ENCODE measurements at regions not wholly inside any gene's neighbourhood (a gene's known extent, or its start where the extent isn't known, plus 50 kb on each side); places are given as distances from the start of the nearest gene placed in this dataset.

GRCh38 chr12:86429824-86430223 lies 173.6 kb upstream of the MGAT4C start:
- in situ Hi-C loops (cut with MboI; ENCODE audit: low sequenced_read_pairs, unreplicated experiment) = no loop called here
- no peak for TF ChIP-seq CTCF (IDR thresholded peaks at IDR 0.05; ENCODE audit: borderline replicate concordance, control extremely low read depth, extremely low read depth, insufficient read depth, missing control alignments)
- DNase-seq (ENCODE audit: low spot score) = no peak

- TF ChIP-seq CTCF (IDR thresholded peaks at IDR 0.05; ENCODE audit: borderline replicate concordance, control extremely low read depth, extremely low read depth, insufficient read depth, missing control alignments) = no peak
- in situ Hi-C loops (cut with MboI; ENCODE audit: low sequenced_read_pairs, unreplicated experiment) = no loop called here
These were observed 165.1 kb upstream of the MGAT4C start for GRCh38 chr12:86421333-86421732.

GRCh38 chr12:86414201-86414600 lies 158.0 kb upstream of the MGAT4C start:
- TF ChIP-seq CTCF (IDR thresholded peaks at IDR 0.05; ENCODE audit: borderline replicate concordance, control extremely low read depth, extremely low read depth, insufficient read depth, missing control alignments) = no peak
- DNase-seq (ENCODE audit: low spot score) = no peak
- in situ Hi-C loops (cut with MboI; ENCODE audit: low sequenced_read_pairs, unreplicated experiment) = no loop called here

More at GRCh38 chr12:86421333-86421732, 165.1 kb upstream of the MGAT4C start:
- no peak for DNase-seq (ENCODE audit: low spot score)

- no peak for DNase-seq (ENCODE audit: low spot score)
- TF ChIP-seq CTCF (IDR thresholded peaks at IDR 0.05; ENCODE audit: borderline replicate concordance, control extremely low read depth, extremely low read depth, insufficient read depth, missing control alignments) = no peak
- in situ Hi-C loops (cut with MboI; ENCODE audit: low sequenced_read_pairs, unreplicated experiment) = no loop called here
These were observed 155.5 kb upstream of the MGAT4C start for GRCh38 chr12:86411710-86412109.

GRCh38 chr12:86407620-86408208 lies 151.5 kb upstream of the MGAT4C start:
- in situ Hi-C loops (cut with MboI; ENCODE audit: low sequenced_read_pairs, unreplicated experiment) = no loop called here
- no peak for DNase-seq (ENCODE audit: low spot score)
- no peak for TF ChIP-seq CTCF (IDR thresholded peaks at IDR 0.05; ENCODE audit: borderline replicate concordance, control extremely low read depth, extremely low read depth, insufficient read depth, missing control alignments)

- in situ Hi-C loops (cut with MboI; ENCODE audit: low sequenced_read_pairs, unreplicated experiment) = no loop called here
- no peak for DNase-seq (ENCODE audit: low spot score)
- no peak for TF ChIP-seq CTCF (IDR thresholded peaks at IDR 0.05; ENCODE audit: borderline replicate concordance, control extremely low read depth, extremely low read depth, insufficient read depth, missing control alignments)
These were observed 133.8 kb upstream of the MGAT4C start for GRCh38 chr12:86389949-86390348.

Data from GM13976 (cell line).